Trophoblast cell (in vitro differentiated cells and primary cell): ENCODE measurements at regions not wholly inside any gene's neighbourhood (a gene's known extent, or its start where the extent isn't known, plus 50 kb on each side); places are given as distances from the start of the nearest gene placed in this dataset.

Experiments used
- DNase-seq, 2 donors: peaks; one replicate each; pipeline ENCODE4 v3.0.0-alpha.2; 2016
- H2AFZ ChIP-seq: 2 replicates; pipeline ENCODE4 v1.6.1; 2013; ENCODE audit warnings: low read length, moderate library complexity, mild to moderate bottlenecking; ENCODE audit not compliant: insufficient read depth, poor library complexity
- H2AK5ac ChIP-seq: 2 replicates; pipeline ENCODE4 v1.6.1; 2013; ENCODE audit warnings: mild to moderate bottlenecking, low read length
- H2BK120ac ChIP-seq: 2 replicates; pipeline ENCODE4 v1.6.1; 2013; ENCODE audit warnings: low read length, mild to moderate bottlenecking, moderate library complexity; ENCODE audit not compliant: insufficient read depth, poor library complexity
- H2BK12ac ChIP-seq: 2 replicates; pipeline ENCODE4 v1.6.1; 2013; ENCODE audit warnings: mild to moderate bottlenecking, low read length, moderate library complexity
- H2BK5ac ChIP-seq: 2 replicates; pipeline ENCODE4 v1.6.1; 2013; ENCODE audit warnings: low read length, low read depth, moderate library complexity, mild to moderate bottlenecking; ENCODE audit not compliant: poor library complexity
- H3K14ac ChIP-seq: 2 replicates; pipeline ENCODE4 v1.6.1; 2013; ENCODE audit warnings: mild to moderate bottlenecking, low read length
- H3K18ac ChIP-seq: 2 replicates; pipeline ENCODE4 v1.6.1; 2013; ENCODE audit warnings: mild to moderate bottlenecking, low read length
- H3K23ac ChIP-seq: 2 replicates; pipeline ENCODE4 v1.6.1; 2013; ENCODE audit warnings: low read length
- H3K27ac ChIP-seq: 2 replicates; pipeline ENCODE4 v1.5.1; 2013; ENCODE audit warnings: low read depth, mild to moderate bottlenecking, inconsistent platforms, low read length, moderate library complexity
- H3K27me3 ChIP-seq: 2 replicates; pipeline ENCODE4 v1.6.1; 2013; ENCODE audit warnings: inconsistent platforms, mild to moderate bottlenecking, low read length, moderate library complexity; ENCODE audit not compliant: insufficient read depth
- H3K36me3 ChIP-seq, 2 experiments: 1 replicate in 1 of 2; 2 replicates in 1 of 2; pipeline ENCODE4 v1.6.1; 2013; ENCODE audit warnings: low read length in 2 of 2, mild to moderate bottlenecking in 2 of 2, moderate library complexity in 1 of 2; ENCODE audit not compliant: insufficient read depth in 2 of 2, control insufficient read depth in 1 of 2
- H3K4ac ChIP-seq: 2 replicates; pipeline ENCODE4 v1.6.1; 2013; ENCODE audit warnings: low read depth, mild to moderate bottlenecking, low read length, moderate library complexity
- H3K4me1 ChIP-seq, 2 experiments: 1 replicate in 1 of 2; 2 replicates in 1 of 2; pipeline ENCODE4 v1.6.1; 2013; ENCODE audit warnings: low read length in 2 of 2, mild to moderate bottlenecking in 2 of 2, moderate library complexity in 1 of 2; ENCODE audit not compliant: insufficient read depth in 2 of 2, control insufficient read depth in 1 of 2
- H3K4me2 ChIP-seq: 2 replicates; pipeline ENCODE4 v1.6.1; 2013; ENCODE audit warnings: inconsistent platforms, mild to moderate bottlenecking, low read length, moderate library complexity
- H3K4me3 ChIP-seq: 2 replicates; pipeline ENCODE4 v1.5.1; 2013; ENCODE audit warnings: mild to moderate bottlenecking, low read depth, low read length, inconsistent platforms
- H3K79me1 ChIP-seq: one replicate; pipeline ENCODE4 v1.6.1; 2013; ENCODE audit warnings: low read length
- H3K79me2 ChIP-seq: 2 replicates; pipeline ENCODE4 v1.6.1; 2013; ENCODE audit warnings: low read length, mild to moderate bottlenecking; ENCODE audit not compliant: control insufficient read depth, insufficient read depth, poor library complexity
- H3K9ac ChIP-seq: 2 replicates; pipeline ENCODE4 v1.6.1; 2013; ENCODE audit warnings: mild to moderate bottlenecking, low read length
- H3K9me3 ChIP-seq: 2 replicates; pipeline ENCODE4 v1.6.1; 2013; ENCODE audit warnings: low read depth, mild to moderate bottlenecking, control low read depth, inconsistent platforms, low read length; ENCODE audit not compliant: insufficient read depth
- H4K12ac ChIP-seq: 2 replicates; pipeline ENCODE4 v1.6.1; 2013; ENCODE audit warnings: low read depth, mild to moderate bottlenecking, low read length, moderate library complexity
- H4K8ac ChIP-seq: 2 replicates; pipeline ENCODE4 v1.6.1; 2013; ENCODE audit warnings: low read depth, mild to moderate bottlenecking, low read length, moderate library complexity
- H4K91ac ChIP-seq: one replicate; pipeline ENCODE4 v1.6.1; 2013; ENCODE audit warnings: low read depth, mild to moderate bottlenecking, low read length, moderate library complexity
- WGBS: extraction: QIAGEN DNeasy Blood & Tissue Kit; methylation state at CpG from one replicate; pipeline ENCODE4 v1.1.7; 2013; ENCODE audit warnings: missing lambda C conversion rate; ENCODE audit not compliant: insufficient read length, insufficient coverage; ENCODE audit errors: extremely low coverage; 5-methylcytosine and 5-hydroxymethylcytosine counted together

- Histone ChIP-seq H3K23ac (no peak overlapping the region), H3K79me1 (no peaks in the 10 kb centered on the region), H3K36me3 (no peaks in the 10 kb centered on the region), H2BK120ac (no peak overlapping the region), H2AK5ac (no peak overlapping the region), H3K14ac (no peak overlapping the region), H2BK12ac (no peak overlapping the region), H2AFZ (no peak overlapping the region), H3K4me1 (no peaks in the 10 kb centered on the region), H3K9me3 (no peaks in the 10 kb centered on the region), H4K8ac (no peak overlapping the region), H3K4me3 (no peak overlapping the region), H3K79me2 (no peaks in the 10 kb centered on the region), H3K4me2 (no peak overlapping the region), H3K18ac (no peak overlapping the region), H4K12ac (no peak overlapping the region), H4K91ac (no peak overlapping the region), H3K27me3 (no peaks in the 10 kb centered on the region), H3K9ac (no peak overlapping the region), H2BK5ac (no peak overlapping the region), H3K27ac (no peak overlapping the region), H3K4ac (no peak overlapping the region)
- WGBS = no CpG with 5 or more reads among the region's 13 CpGs
- no peak for DNase-seq
Measured at GRCh38 chr1:5733596-5733995, 258.6 kb downstream of the NPHP4 start.

DNA sequence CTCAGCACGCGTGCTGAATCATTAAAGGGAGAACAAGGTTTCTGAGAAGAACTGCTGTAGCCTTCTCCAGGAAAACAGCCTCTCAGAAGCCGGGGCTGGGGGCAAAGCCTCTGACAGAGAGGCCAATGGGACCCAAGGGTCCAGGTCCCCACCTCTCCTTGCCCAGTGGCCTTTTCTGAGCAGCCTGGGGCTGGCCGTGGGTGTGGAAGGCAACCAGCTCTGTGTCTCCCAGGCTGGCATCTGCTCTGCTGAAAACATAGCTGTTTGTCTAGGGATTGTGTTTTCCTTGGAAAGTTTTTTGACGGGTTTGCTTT is 261.2 kb downstream of the NPHP4 start:
- Histone ChIP-seq H3K4me3 (no peak overlapping the region), H4K12ac (no peak overlapping the region), H3K79me1 (no peaks in the 10 kb centered on the region), H2BK120ac (no peak overlapping the region), H3K23ac (no peak overlapping the region), H3K27ac (no peak overlapping the region), H2BK5ac (no peak overlapping the region), H2BK12ac (no peak overlapping the region), H3K4me2 (no peak overlapping the region), H2AFZ (no peak overlapping the region), H2AK5ac (no peak overlapping the region), H4K8ac (no peak overlapping the region), H3K9ac (no peak overlapping the region), H3K9me3 (no peaks in the 10 kb centered on the region), H3K4ac (no peak overlapping the region), H3K14ac (no peak overlapping the region), H3K36me3 (no peaks in the 10 kb centered on the region), H4K91ac (no peak overlapping the region), H3K79me2 (no peaks in the 10 kb centered on the region), H3K18ac (no peak overlapping the region), H3K27me3 (no peaks in the 10 kb centered on the region), H3K4me1 (no peaks in the 10 kb centered on the region)
- no peak for DNase-seq
- no CpG with 5 or more reads among the region's 5 CpGs for WGBS

GRCh38 chr1:5730272-5731109 is 261.7 kb downstream of the NPHP4 start:
- no CpG with 5 or more reads among the region's 16 CpGs for WGBS
- Histone ChIP-seq H3K9ac (no peak overlapping the region), H3K9me3 (no peaks in the 10 kb centered on the region), H3K27me3 (no peaks in the 10 kb centered on the region), H3K79me2 (no peaks in the 10 kb centered on the region), H2BK12ac (no peak overlapping the region), H4K91ac (no peak overlapping the region), H4K12ac (no peak overlapping the region), H3K18ac (no peak overlapping the region), H3K27ac (no peak overlapping the region), H3K4me2 (no peak overlapping the region), H3K36me3 (no peaks in the 10 kb centered on the region), H2BK120ac (no peak overlapping the region), H2AFZ (no peak overlapping the region), H3K4ac (no peak overlapping the region), H4K8ac (no peak overlapping the region), H3K14ac (no peak overlapping the region), H2BK5ac (no peak overlapping the region), H2AK5ac (no peak overlapping the region), H3K23ac (no peak overlapping the region), H3K79me1 (no peaks in the 10 kb centered on the region), H3K4me1 (no peaks in the 10 kb centered on the region), H3K4me3 (no peak overlapping the region)
- no peak for DNase-seq

DNA sequence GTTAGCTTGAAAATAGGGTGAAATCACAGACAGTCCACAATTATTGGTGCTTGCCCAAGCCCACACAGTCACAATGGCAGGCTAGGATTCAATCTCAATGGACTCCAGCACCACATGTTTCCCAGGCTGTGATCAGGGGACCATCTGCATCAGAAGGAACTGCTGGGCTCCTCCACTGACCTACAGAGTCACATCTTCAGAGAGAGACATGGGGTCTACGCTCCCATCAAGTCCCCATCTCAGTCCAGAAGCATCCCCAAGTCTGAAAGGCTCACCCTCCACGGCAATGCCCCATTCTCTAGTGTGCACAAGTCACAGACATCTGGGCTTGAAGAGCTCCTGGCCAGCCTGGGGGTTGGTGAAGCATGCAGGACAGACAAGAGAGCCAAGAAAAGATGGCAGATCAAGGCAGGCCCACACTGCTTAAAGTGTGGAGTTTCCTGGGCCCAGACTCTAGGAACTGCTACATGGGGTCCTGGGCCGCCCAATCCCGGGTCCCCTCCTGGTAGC is 262.5 kb downstream of the NPHP4 start:
- Histone ChIP-seq H3K36me3 (no peaks in the 10 kb centered on the region), H3K4ac (no peak overlapping the region), H2AK5ac (no peak overlapping the region), H2BK120ac (no peak overlapping the region), H3K9ac (no peak overlapping the region), H3K79me1 (no peaks in the 10 kb centered on the region), H2BK12ac (no peak overlapping the region), H3K27ac (no peak overlapping the region), H3K4me1 (no peaks in the 10 kb centered on the region), H4K12ac (no peak overlapping the region), H2BK5ac (no peak overlapping the region), H3K79me2 (no peaks in the 10 kb centered on the region), H3K18ac (no peak overlapping the region), H3K27me3 (no peaks in the 10 kb centered on the region), H3K23ac (no peak overlapping the region), H3K4me3 (no peak overlapping the region), H4K8ac (no peak overlapping the region), H3K9me3 (no peaks in the 10 kb centered on the region), H3K14ac (no peak overlapping the region), H3K4me2 (no peak overlapping the region), H4K91ac (no peak overlapping the region), H2AFZ (no peak overlapping the region)
- DNase-seq = no peak
- no CpG with 5 or more reads among the region's 4 CpGs for WGBS
